Lung (tissue), 11 donors: ENCODE measurements at regions not wholly inside any gene's neighbourhood (a gene's known extent, or its start where the extent isn't known, plus 50 kb on each side); places are given as distances from the start of the nearest gene placed in this dataset.

Experiments
- ATAC-seq: fragments of 200-7000 bp; cut with Tn5 transposase; one replicate; pipeline ENCODE4 v1.9.1; 2020; ENCODE audit warnings: moderate number of reproducible peaks; ENCODE audit not compliant: insufficient read depth, low FRiP score
- DNase-seq, 3 donors: peaks; one replicate each; pipeline ENCODE4 v3.0.0-alpha.2; 2013 to 2017
- H3K27ac ChIP-seq, 2 donors: one replicate each; pipeline ENCODE4 v1.5.1; 2013; ENCODE audit warnings: mild to moderate bottlenecking in 2 of 2, moderate library complexity in 2 of 2, control low read depth in 1 of 2, inconsistent platforms in 1 of 2, low read depth in 1 of 2, low read length in 1 of 2
- H3K27me3 ChIP-seq, 3 donors: one replicate each; pipeline ENCODE4 v1.5.1; 2013; ENCODE audit warnings: low read length in 2 of 3; ENCODE audit not compliant: control insufficient read depth in 3 of 3, insufficient read depth in 3 of 3
- H3K36me3 ChIP-seq, 4 donors: one replicate each; pipeline ENCODE4 v1.5.1; 2013; ENCODE audit warnings: low read length in 4 of 4, mild to moderate bottlenecking in 1 of 4, moderate library complexity in 1 of 4; ENCODE audit not compliant: control insufficient read depth in 4 of 4, insufficient read depth in 4 of 4
- H3K4me1 ChIP-seq, 5 donors: one replicate each; pipeline ENCODE4 v1.5.1; 2013; ENCODE audit warnings: low read length in 5 of 5, mild to moderate bottlenecking in 2 of 5, moderate library complexity in 1 of 5; ENCODE audit not compliant: control insufficient read depth in 5 of 5, insufficient read depth in 5 of 5
- H3K4me3 ChIP-seq: one replicate; pipeline ENCODE4 v1.5.1; 2013; ENCODE audit warnings: mild to moderate bottlenecking, control low read depth, moderate library complexity
- H3K9ac ChIP-seq, 2 donors: one replicate each; pipeline ENCODE4 v1.5.1; 2013; ENCODE audit warnings: low read length in 2 of 2, control low read depth in 1 of 2; ENCODE audit not compliant: insufficient read depth in 1 of 2
- H3K9me3 ChIP-seq, 4 donors: one replicate each; pipeline ENCODE4 v1.5.1; 2013; ENCODE audit warnings: low read length in 3 of 4, mild to moderate bottlenecking in 1 of 4, moderate library complexity in 1 of 4; ENCODE audit not compliant: control insufficient read depth in 4 of 4, insufficient read depth in 3 of 4
- WGBS, 2 donors: extraction: QIAGEN DNeasy Blood & Tissue Kit; methylation state at CpG; one replicate each; pipeline ENCODE4 v1.1.7; 2013; 5-methylcytosine and 5-hydroxymethylcytosine counted together
- TF ChIP-seq, protein P1 (sequence below): IDR thresholded peaks from 2 replicates; pipeline ENCODE4 v1.5.1; 2012; ENCODE audit warnings: mild to moderate bottlenecking; ENCODE audit errors: control extremely low read depth, extremely low read depth
- donor health status: control.
- donor health status: control.
- donor health status: Bipolar disorder and iron deficiency.
- donor health status: healthy.
- donor health status: DM: yes; HTN: yes; CAD: no.

DNA sequence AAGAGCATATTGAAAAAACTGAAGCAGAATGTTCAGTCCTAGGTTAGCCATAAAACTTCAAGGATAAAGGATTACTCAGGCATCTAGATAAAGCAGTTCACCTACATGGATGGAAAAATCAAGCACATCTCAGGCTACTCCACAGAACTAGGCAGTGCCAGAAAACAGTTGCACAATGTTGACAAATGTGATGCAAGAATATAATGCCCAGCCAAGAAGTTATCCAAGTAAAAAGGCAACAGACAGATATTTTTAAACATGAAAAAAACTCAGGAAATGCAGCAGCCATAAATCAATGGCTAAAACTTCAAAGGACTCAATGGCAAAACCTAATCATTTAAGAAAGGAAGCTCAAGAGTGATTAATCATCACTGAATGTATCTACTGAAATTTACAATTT, 456.0 kb upstream of the FAM241A start:
- peak; percentile 65 for ATAC-seq
- Histone ChIP-seq H3K27me3 (peaks cover 0 to 3% (median 0%) of the 10 kb centered on the region in 3 donors), H3K4me1 (peaks cover 0 to 11% (median 0%) of the 10 kb centered on the region in 5 donors), H3K36me3 (no peaks in the 10 kb centered on the region), H3K9me3 (no peaks in the 10 kb centered on the region), H3K27ac (no peak overlapping the region), H3K4me3 (no peak overlapping the region), H3K9ac (no peak overlapping the region)
- DNase-seq, result peak; percentile 38 to 90 (median 74)
- TF ChIP-seq, protein P1, sequence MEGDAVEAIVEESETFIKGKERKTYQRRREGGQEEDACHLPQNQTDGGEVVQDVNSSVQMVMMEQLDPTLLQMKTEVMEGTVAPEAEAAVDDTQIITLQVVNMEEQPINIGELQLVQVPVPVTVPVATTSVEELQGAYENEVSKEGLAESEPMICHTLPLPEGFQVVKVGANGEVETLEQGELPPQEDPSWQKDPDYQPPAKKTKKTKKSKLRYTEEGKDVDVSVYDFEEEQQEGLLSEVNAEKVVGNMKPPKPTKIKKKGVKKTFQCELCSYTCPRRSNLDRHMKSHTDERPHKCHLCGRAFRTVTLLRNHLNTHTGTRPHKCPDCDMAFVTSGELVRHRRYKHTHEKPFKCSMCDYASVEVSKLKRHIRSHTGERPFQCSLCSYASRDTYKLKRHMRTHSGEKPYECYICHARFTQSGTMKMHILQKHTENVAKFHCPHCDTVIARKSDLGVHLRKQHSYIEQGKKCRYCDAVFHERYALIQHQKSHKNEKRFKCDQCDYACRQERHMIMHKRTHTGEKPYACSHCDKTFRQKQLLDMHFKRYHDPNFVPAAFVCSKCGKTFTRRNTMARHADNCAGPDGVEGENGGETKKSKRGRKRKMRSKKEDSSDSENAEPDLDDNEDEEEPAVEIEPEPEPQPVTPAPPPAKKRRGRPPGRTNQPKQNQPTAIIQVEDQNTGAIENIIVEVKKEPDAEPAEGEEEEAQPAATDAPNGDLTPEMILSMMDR, result no peak

DNA sequence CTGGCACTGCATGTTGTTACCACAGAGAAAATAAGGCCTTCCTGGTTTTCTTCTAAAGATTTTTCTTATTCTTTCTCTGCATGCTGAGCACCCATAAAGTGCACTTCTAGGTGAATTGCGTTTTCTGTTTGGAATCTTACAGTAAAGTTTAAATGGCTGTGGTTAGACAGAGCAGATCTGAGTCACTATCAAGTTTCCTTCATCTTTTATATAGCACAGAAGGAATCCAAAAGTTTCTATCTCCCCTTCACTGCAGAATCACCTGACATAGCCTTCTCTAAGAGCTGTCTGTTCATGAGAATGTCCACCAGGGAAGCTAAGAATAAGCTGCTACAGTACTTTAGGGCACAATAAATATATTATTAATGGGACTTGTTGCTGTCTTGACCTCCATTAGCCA, 455.5 kb upstream of the FAM241A start:
- H3K4me1 ChIP-seq, result peaks cover 0 to 11% (median 0%) of the 10 kb centered on the region in 5 donors
- no peaks in the 10 kb centered on the region for H3K9me3 ChIP-seq
- DNase-seq, result no peak
- no peak overlapping the region for H3K9ac ChIP-seq
- H3K36me3 ChIP-seq, result no peaks in the 10 kb centered on the region
- 41 to 57% methylated on average over 1 of the region's 1 CpG for WGBS, 2 donors
- H3K27me3 ChIP-seq, result peaks cover 0 to 3% (median 0%) of the 10 kb centered on the region in 3 donors
- H3K27ac ChIP-seq, result no peak overlapping the region
- ATAC-seq, result peak; percentile 55
- no peak overlapping the region for H3K4me3 ChIP-seq
- TF ChIP-seq, protein P1, result no peak

DNA sequence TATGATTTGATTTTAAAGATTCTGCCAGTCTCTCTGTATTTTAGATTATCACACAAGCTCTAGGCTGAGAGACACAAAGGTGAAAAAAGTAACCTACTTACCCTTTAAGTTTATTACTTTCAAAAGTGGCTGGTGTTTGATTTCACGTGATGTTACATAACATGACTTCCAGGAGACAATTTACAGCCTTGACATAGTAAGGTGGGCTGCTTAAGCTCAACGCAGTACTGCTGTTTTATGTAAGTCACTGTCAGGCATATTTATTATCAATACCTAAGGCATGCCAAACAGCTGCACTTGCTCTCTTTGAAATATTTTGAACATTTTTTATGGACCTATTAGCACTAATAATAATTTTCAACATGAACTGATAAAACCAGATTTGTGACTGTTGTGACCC, 451.5 kb upstream of the FAM241A start:
- Histone ChIP-seq H3K9me3 (no peaks in the 10 kb centered on the region), H3K27ac (no peak overlapping the region), H3K4me1 (peaks cover 0 to 11% (median 0%) of the 10 kb centered on the region in 5 donors), H3K4me3 (no peak overlapping the region), H3K27me3 (peaks cover 0 to 3% (median 2%) of the 10 kb centered on the region in 3 donors), H3K36me3 (no peaks in the 10 kb centered on the region), H3K9ac (no peak overlapping the region)
- TF ChIP-seq, protein P1, result no peak
- WGBS, 2 donors, result 69 to 79% methylated on average over 2 of the region's 2 CpGs
- DNase-seq, result no peak
- ATAC-seq, result no peak

DNA sequence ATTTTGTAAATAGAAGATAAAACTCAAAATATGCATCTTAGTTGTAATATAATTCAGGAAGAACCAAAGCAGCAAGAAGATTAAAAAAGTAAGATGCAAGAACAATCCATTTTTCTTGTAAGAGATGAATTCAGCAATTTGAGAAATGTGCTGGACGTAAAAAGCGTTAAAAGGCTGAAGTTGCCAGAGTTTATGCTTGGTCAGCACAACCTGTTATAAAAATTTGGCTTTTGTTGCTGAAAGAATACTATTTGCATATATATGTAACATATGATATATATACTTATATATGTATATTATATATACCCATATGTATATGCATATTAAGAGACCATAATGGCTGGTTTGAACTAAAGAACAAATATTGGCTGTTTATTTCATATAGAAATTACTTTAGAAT, 449.6 kb upstream of the FAM241A start:
- Histone ChIP-seq H3K27me3 (peaks cover 0 to 3% (median 2%) of the 10 kb centered on the region in 3 donors), H3K9ac (no peak overlapping the region), H3K36me3 (no peaks in the 10 kb centered on the region), H3K4me3 (no peak overlapping the region), H3K27ac (no peak overlapping the region), H3K4me1 (no peaks in the 10 kb centered on the region), H3K9me3 (no peaks in the 10 kb centered on the region)
- DNase-seq, result no peak
- ATAC-seq, result no peak
- WGBS, 2 donors, result 91 to 94% methylated on average over 2 of the region's 2 CpGs
- TF ChIP-seq, protein P1, result no peak
